H1 (cell line): ENCODE measurements at regions not wholly inside any gene's neighbourhood (a gene's known extent, or its start where the extent isn't known, plus 50 kb on each side); places are given as distances from the start of the nearest gene placed in this dataset.

Experiments used
- CTCF ChIA-PET: fragments of 300-600 bp; sonication (Branson Sonifier 250); formaldehyde crosslinking; loops from one replicate; lab custom pipeline; 2021; ENCODE audit not compliant: partially characterized antibody; lab: Charles Lee
- POLR2A ChIA-PET: fragments of 300-600 bp; sonication (Branson Sonifier 250); formaldehyde crosslinking; loops from one replicate; lab custom pipeline; 2021; ENCODE audit warnings: inconsistent platforms; ENCODE audit not compliant: partially characterized antibody; lab: Charles Lee
- DNase-seq, 2 experiments: peaks; one replicate each; pipeline versions ENCODE4 v3.0.0 to v3.0.0-alpha.2; 2010 to 2022; ENCODE audit warnings: low spot score in 2 of 2, low read depth in 1 of 2, mixed read lengths in 1 of 2
- FAIRE-seq: peaks from 2 replicates; lab custom pipeline; 2011; peaks lifted over from hg19 to GRCh38; lab: Jason Lieb, UNC
- H2AFZ ChIP-seq: 2 replicates; pipeline ENCODE4 v1.8.1; 2012; ENCODE audit warnings: low read length, inconsistent platforms
- H2AK5ac ChIP-seq: 2 replicates; pipeline ENCODE4 v1.6.1; 2013; ENCODE audit warnings: low read depth, low read length
- H2BK120ac ChIP-seq: replicated peaks from 2 replicates; pipeline ENCODE3; 2013; ENCODE audit warnings: low read depth, low read length, inconsistent platforms
- H2BK12ac ChIP-seq: 2 replicates; pipeline ENCODE4 v1.6.1; 2013; ENCODE audit warnings: low read depth, low read length
- H2BK15ac ChIP-seq: 2 replicates; pipeline ENCODE4 v1.6.1; 2013; ENCODE audit warnings: low read length
- H2BK20ac ChIP-seq: 2 replicates; pipeline ENCODE4 v1.6.1; 2013; ENCODE audit warnings: low read length
- H2BK5ac ChIP-seq: 2 replicates; pipeline ENCODE4 v1.6.1; 2013; ENCODE audit warnings: low read depth, low read length
- H3K14ac ChIP-seq: 2 replicates; pipeline ENCODE4 v1.6.1; 2013; ENCODE audit warnings: inconsistent platforms; ENCODE audit not compliant: insufficient read length
- H3K18ac ChIP-seq: 2 replicates; pipeline ENCODE4 v1.6.1; 2013; ENCODE audit warnings: low read length; ENCODE audit errors: extremely low read depth
- H3K23ac ChIP-seq: 2 replicates; pipeline ENCODE4 v1.6.1; 2013; ENCODE audit warnings: inconsistent platforms; ENCODE audit not compliant: insufficient read length
- H3K23me2 ChIP-seq: 2 replicates; pipeline ENCODE4 v1.6.1; 2013; ENCODE audit warnings: low read depth, low read length
- H3K27ac ChIP-seq: 2 replicates; pipeline ENCODE4 v1.6.1; 2011; ENCODE audit warnings: low read depth, low read length, inconsistent platforms
- H3K27me3 ChIP-seq, 4 experiments: replicated peaks in 1 of 4; 1 replicate in 1 of 4; 2 replicates in 3 of 4; pipeline versions ENCODE4 v1.6.1 to v1.8.1; 2011 to 2013; ENCODE audit warnings: low read length in 3 of 4, mild to moderate bottlenecking in 3 of 4, inconsistent platforms in 2 of 4, mixed read lengths in 2 of 4, moderate library complexity in 1 of 4; ENCODE audit not compliant: control insufficient read depth in 3 of 4, insufficient read depth in 3 of 4; ENCODE audit errors: extremely low read depth in 1 of 4
- H3K36me3 ChIP-seq, 4 experiments: 2 replicates each; pipeline versions ENCODE4 v1.6.1 to v1.8.1; 2011 to 2013; ENCODE audit warnings: mild to moderate bottlenecking in 4 of 4, low read length in 3 of 4, moderate library complexity in 2 of 4, control low read depth in 1 of 4, inconsistent platforms in 1 of 4; ENCODE audit not compliant: insufficient read depth in 4 of 4, control insufficient read depth in 2 of 4
- H3K4ac ChIP-seq: replicated peaks from 2 replicates; pipeline ENCODE3; 2013; ENCODE audit warnings: low read length, low read depth, mixed read lengths, inconsistent platforms; ENCODE audit not compliant: insufficient read length
- H3K4me1 ChIP-seq, 4 experiments: replicated peaks in 1 of 4; 1 replicate in 1 of 4; 2 replicates in 3 of 4; pipeline versions ENCODE4 v1.6.1 to v1.8.1; 2011 to 2013; ENCODE audit warnings: low read length in 3 of 4, inconsistent platforms in 2 of 4, mixed read lengths in 1 of 4; ENCODE audit not compliant: insufficient read depth in 4 of 4, control insufficient read depth in 3 of 4
- H3K4me2 ChIP-seq, 2 experiments: 2 replicates each; pipeline versions ENCODE4 v1.6.1 to v1.8.1; 2011 to 2013; ENCODE audit warnings: low read depth in 2 of 2, low read length in 2 of 2, control low read depth in 1 of 2, inconsistent platforms in 1 of 2, mild to moderate bottlenecking in 1 of 2; ENCODE audit not compliant: insufficient read depth in 1 of 2
- H3K4me3 ChIP-seq, 4 experiments: fragments of 200-600, 300-600 bp in 1 of 4; sonication (generic), shearing (Covaris generic), sonication (Bioruptor Twin) in 1 of 4; 2 replicates each; pipeline versions ENCODE4 v1.5.1 to v1.8.1; 2011 to 2016; ENCODE audit warnings: low read length in 4 of 4, low read depth in 3 of 4, control low read depth in 2 of 4, inconsistent platforms in 2 of 4, mild to moderate bottlenecking in 2 of 4, mixed read lengths in 1 of 4, moderate library complexity in 1 of 4; ENCODE audit not compliant: insufficient read depth in 2 of 4; ENCODE audit errors: extremely low read depth in 1 of 4
- H3K56ac ChIP-seq: replicated peaks from 2 replicates; pipeline ENCODE3; 2013; ENCODE audit warnings: low read depth, mild to moderate bottlenecking, mixed read lengths, low read length, inconsistent platforms; ENCODE audit not compliant: insufficient read length
- H3K79me1 ChIP-seq: 2 replicates; pipeline ENCODE4 v1.6.1; 2013; ENCODE audit warnings: low read depth, low read length, control low read depth
- H3K79me2 ChIP-seq, 2 experiments: 2 replicates each; pipeline versions ENCODE4 v1.6.1 to v1.8.1; 2012 to 2013; ENCODE audit warnings: low read length in 2 of 2, mild to moderate bottlenecking in 2 of 2, inconsistent platforms in 1 of 2; ENCODE audit not compliant: insufficient read depth in 2 of 2, control insufficient read depth in 1 of 2
- H3K9ac ChIP-seq, 4 experiments: replicated peaks in 1 of 4; 1 replicate in 1 of 4; 2 replicates in 3 of 4; pipeline versions ENCODE4 v1.6.1 to v1.8.1; 2011 to 2013; ENCODE audit warnings: low read depth in 3 of 4, low read length in 3 of 4, control low read depth in 2 of 4, mild to moderate bottlenecking in 2 of 4, moderate library complexity in 2 of 4, inconsistent platforms in 1 of 4; ENCODE audit errors: extremely low read depth in 1 of 4
- H3K9me3 ChIP-seq, 2 experiments: 2 replicates each; pipeline versions ENCODE4 v1.6.1 to v1.8.1; 2012 to 2013; ENCODE audit warnings: mild to moderate bottlenecking in 2 of 2, moderate library complexity in 2 of 2, control low read depth in 1 of 2, inconsistent platforms in 1 of 2, low read depth in 1 of 2, low read length in 1 of 2, mixed read lengths in 1 of 2; ENCODE audit not compliant: insufficient read depth in 2 of 2
- H4K20me1 ChIP-seq, 2 experiments: replicated peaks in 1 of 2; 2 replicates each; pipeline versions ENCODE3 to v1.8.1; 2011 to 2013; ENCODE audit warnings: inconsistent platforms in 2 of 2, low read length in 2 of 2, mild to moderate bottlenecking in 1 of 2; ENCODE audit not compliant: insufficient read depth in 2 of 2, control insufficient read depth in 1 of 2
- H4K5ac ChIP-seq: 2 replicates; pipeline ENCODE4 v1.6.1; 2013; ENCODE audit warnings: low read length, low read depth, mixed read lengths, inconsistent platforms; ENCODE audit not compliant: insufficient read length
- H4K8ac ChIP-seq: 2 replicates; pipeline ENCODE4 v1.8.0; 2013; ENCODE audit warnings: mild to moderate bottlenecking, moderate library complexity, low read length, inconsistent platforms; ENCODE audit not compliant: insufficient read depth; ENCODE audit errors: extremely low read depth
- H4K91ac ChIP-seq: replicated peaks from 2 replicates; pipeline ENCODE3; 2013; ENCODE audit warnings: low read length, mixed read lengths, inconsistent platforms; ENCODE audit not compliant: insufficient read length
- CEBPB ChIP-seq: IDR thresholded peaks from 2 replicates; pipeline ENCODE4 v1.6.1; 2012; ENCODE audit warnings: low read depth, low read length
- POLR2AphosphoS5 ChIP-seq: IDR thresholded peaks from 2 replicates; pipeline ENCODE4 v1.6.1; 2011; ENCODE audit warnings: low read depth, low read length
- SRF ChIP-seq: IDR thresholded peaks from 2 replicates; pipeline ENCODE4 v1.6.1; 2011; ENCODE audit warnings: mild to moderate bottlenecking, low read depth, low read length, moderate library complexity
- WGBS, 2 experiments: shearing (Covaris generic) in 1 of 2; methylation state at CpG; one replicate each; pipeline versions ENCODE4 v1.1.6 to v1.1.7; 2013 to 2015; ENCODE audit warnings: low lambda C conversion rate in 2 of 2, mixed read lengths in 2 of 2, inconsistent platforms in 1 of 2, low coverage in 1 of 2, missing lambda C conversion rate in 1 of 2; ENCODE audit not compliant: insufficient replicate concordance in 2 of 2, insufficient coverage in 1 of 2, insufficient read length in 1 of 2; ENCODE audit errors: extremely low coverage in 1 of 2, missing lambda C conversion rate in 1 of 2; 5-methylcytosine and 5-hydroxymethylcytosine counted together

- Histone ChIP-seq H3K4me3 (no peak overlapping the region), H3K4me2 (no peak overlapping the region), H3K23ac (no peak overlapping the region), H3K9ac (no peak overlapping the region), H3K79me2 (no peaks in the 10 kb centered on the region), H2AK5ac (no peak overlapping the region), H3K79me1 (no peaks in the 10 kb centered on the region), H2AFZ (no peak overlapping the region), H4K8ac (no peak overlapping the region), H3K4me1 (no peaks in the 10 kb centered on the region; a peak in 1 of 7 replicates), H2BK20ac (no peak overlapping the region), H2BK15ac (no peak overlapping the region), H2BK5ac (no peak overlapping the region), H4K20me1 (no peaks in the 10 kb centered on the region), H4K5ac (no peak overlapping the region), H2BK12ac (no peak overlapping the region), H2BK120ac (no peak overlapping the region), H3K14ac (no peak overlapping the region), H4K91ac (no peak overlapping the region), H3K9me3 (no peaks in the 10 kb centered on the region), H3K27me3 (no peaks in the 10 kb centered on the region), H3K36me3 (no peaks in the 10 kb centered on the region), H3K4ac (no peak overlapping the region), H3K18ac (no peak overlapping the region), H3K56ac (no peak overlapping the region), H3K23me2 (no peaks in the 10 kb centered on the region), H3K27ac (no peak overlapping the region)
- FAIRE-seq, result no peak
- CTCF ChIA-PET, result interaction anchor here (0.9 to 1.4 kb wide), 3 partner anchors 27 to 284 kb away, joined by 3 to 5 read pairs (median 4); no protein-coding TSS in a partner anchor
- no peak for TF ChIP-seq POLR2AphosphoS5
- 0 out of 2 replicates have a peak, but pooled peaks have one; percentile 43 for TF ChIP-seq SRF
- TF ChIP-seq CEBPB, result no peak
- WGBS, 2 experiments, result 76% methylated on average over 7 of the region's 7 CpGs; no CpG with 5 or more reads in 1 of the 2 experiments
- POLR2A ChIA-PET, result no interaction called here
- DNase-seq, result no peak
These were observed 111.7 kb upstream of the SLC22A23 start for GRCh38 chr6:3568396-3569082.
